ENCODE measurements at regions not wholly inside any gene's neighbourhood (a gene's known extent, or its start where the extent isn't known, plus 50 kb on each side); places are given as distances from the start of the nearest gene placed in this dataset.

DNA sequence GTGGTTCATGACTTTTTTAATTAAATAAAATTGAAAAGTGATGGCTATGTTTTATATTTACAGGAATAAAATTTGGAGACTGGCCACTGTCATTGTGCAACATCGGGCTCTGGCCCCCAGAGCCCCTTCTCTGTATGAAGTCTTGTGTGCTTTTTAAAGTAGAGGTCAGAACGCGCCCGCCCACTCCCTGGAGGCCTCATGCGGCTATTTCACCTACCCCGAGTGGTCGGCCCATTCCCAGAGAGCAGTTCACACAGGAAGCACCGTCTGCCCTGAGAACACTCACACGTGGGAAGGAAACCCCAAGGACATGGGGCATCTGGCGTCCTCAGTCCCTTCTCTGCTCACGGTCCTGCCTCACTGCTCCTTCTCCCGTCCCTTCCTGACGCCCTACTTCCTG is 296.9 kb upstream of the SALL3 start:
- Histone ChIP-seq H3K36me3 (no peaks in the 10 kb centered on the region), H3K4me3 (no peak overlapping the region), H3K4me1 (no peaks in the 10 kb centered on the region), H3K27me3 (replicated peaks in 1 of 7) (peaks cover 0 to 17% (median 0%) of the 10 kb centered on the region in 7 donors), H3K9me3 (no peaks in the 10 kb centered on the region), H3K27ac (no peak overlapping the region)
- intact Hi-C loops (cut with DNase I; ENCODE audit: low total_unique reads), result no loop called here
- 50 to 55% (median 51%) methylated on average over 13 of the region's 13 CpGs for WGBS, 5 donors
- TF ChIP-seq CTCF (IDR thresholded peaks at IDR 0.05 in 8 of 11, conservative IDR thresholded peaks at IDR 0.05 in 3 of 11), result no peak
- no peak for DNase-seq

DNA sequence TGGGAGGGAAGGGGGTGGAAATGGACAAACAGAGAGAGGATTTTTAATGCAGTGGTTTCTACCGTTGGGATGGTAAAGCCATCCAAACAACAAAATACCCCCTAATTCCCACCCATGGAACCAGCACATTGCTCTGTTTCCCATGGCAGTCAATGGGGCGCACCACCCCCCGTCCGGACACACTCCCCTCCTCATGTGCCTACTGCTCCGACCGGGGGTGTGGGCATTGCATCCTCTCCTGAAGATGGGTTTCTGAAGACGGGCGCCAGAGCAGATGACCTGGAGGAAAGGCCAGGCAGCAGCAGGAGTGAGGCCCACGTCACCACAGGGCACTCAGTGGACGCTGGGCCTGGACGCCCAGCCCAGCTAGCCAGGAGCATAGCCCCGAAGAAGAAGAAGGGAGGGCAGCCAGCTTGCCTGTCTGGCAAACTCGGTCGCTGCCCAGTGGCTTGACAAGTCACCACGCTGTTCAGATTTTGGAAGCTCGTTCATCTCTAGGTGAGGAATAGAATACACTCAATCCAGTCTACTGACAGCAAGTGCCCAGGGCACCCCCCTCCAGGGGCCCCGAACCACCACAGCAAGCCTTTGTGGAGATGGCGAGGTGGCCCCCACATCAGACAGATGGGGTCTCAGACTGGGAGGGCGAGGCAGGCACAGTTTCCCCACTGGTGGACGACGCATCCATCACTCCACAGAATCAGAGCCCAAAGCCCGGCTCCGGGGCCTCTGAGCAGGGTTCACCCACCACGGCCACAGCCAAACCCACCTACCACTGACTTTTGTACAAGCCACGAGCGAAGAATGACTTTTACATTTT is 296.2 kb upstream of the SALL3 start:
- no peaks in the 10 kb centered on the region for H3K36me3 ChIP-seq
- no peaks in the 10 kb centered on the region for H3K4me1 ChIP-seq
- peaks cover 0 to 17% (median 0%) of the 10 kb centered on the region in 7 donors for H3K27me3 ChIP-seq (replicated peaks in 1 of 7)
- no peak for DNase-seq
- no peak for TF ChIP-seq POLR2A (IDR thresholded peaks at IDR 0.05)
- no peak for TF ChIP-seq CTCF (IDR thresholded peaks at IDR 0.05 in 8 of 11, conservative IDR thresholded peaks at IDR 0.05 in 3 of 11)
- 83 to 91% (median 83%) methylated on average over 10 to 26 of the region's 26 CpGs for WGBS, 5 donors
- H3K4me3 ChIP-seq, result no peak overlapping the region
- intact Hi-C loops (cut with DNase I; ENCODE audit: low total_unique reads), result no loop called here
- no peaks in the 10 kb centered on the region for H3K9me3 ChIP-seq
- H3K27ac ChIP-seq, result no peak overlapping the region

DNA sequence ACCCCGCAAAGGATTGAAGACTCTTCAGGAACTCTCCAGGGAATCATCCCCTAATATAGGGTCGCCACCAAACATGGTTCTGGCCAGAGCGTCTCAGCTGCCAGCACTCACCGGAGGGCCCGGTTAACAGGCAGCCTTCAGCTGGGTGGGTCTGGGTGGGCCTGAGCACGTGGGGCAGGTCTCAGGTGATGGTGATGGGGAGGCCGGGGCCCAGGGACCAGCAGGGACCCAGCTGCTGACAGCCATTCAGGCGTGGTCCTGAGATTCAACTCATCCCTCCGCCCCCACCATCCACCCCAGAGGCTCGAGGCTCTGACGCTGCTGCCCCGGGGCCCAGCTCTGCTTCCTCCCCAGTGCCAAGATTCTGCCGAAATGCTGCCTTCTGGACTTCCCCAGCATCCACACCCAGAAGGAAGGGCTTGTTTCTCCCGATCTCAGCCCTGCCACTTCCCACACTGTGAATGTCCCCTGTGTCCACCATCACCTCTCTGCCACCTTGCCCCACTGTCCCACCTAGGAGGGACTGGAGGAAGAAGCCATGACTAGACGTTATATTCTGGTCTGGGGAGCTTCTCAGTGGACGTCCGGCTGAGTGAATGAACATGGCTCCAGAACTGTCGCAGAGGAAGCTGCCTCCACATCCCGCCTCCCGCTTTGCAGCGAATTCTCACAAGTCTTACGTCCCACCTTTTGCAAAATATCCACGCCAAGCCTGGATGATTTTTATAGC is 294.2 kb upstream of the SALL3 start:
- intact Hi-C loops (cut with DNase I; ENCODE audit: low total_unique reads), result no loop called here
- TF ChIP-seq POLR2A (IDR thresholded peaks at IDR 0.05) (no peak), CTCF (IDR thresholded peaks at IDR 0.05 in 8 of 11, conservative IDR thresholded peaks at IDR 0.05 in 3 of 11) (no peak), POLR2AphosphoS5 (IDR thresholded peaks at IDR 0.05) (no peak)
- WGBS, 5 donors, result 74 to 84% (median 78%) methylated on average over 19 to 23 of the region's 23 CpGs
- no peak for DNase-seq
- peaks cover 0 to 17% (median 0%) of the 10 kb centered on the region in 7 donors for H3K27me3 ChIP-seq (replicated peaks in 1 of 7)
- H3K27ac ChIP-seq, result no peak overlapping the region
- H3K36me3 ChIP-seq, result no peaks in the 10 kb centered on the region
- H3K9me3 ChIP-seq, result no peaks in the 10 kb centered on the region
- H3K4me3 ChIP-seq, result no peak overlapping the region
- H3K4me1 ChIP-seq, result no peaks in the 10 kb centered on the region

DNA sequence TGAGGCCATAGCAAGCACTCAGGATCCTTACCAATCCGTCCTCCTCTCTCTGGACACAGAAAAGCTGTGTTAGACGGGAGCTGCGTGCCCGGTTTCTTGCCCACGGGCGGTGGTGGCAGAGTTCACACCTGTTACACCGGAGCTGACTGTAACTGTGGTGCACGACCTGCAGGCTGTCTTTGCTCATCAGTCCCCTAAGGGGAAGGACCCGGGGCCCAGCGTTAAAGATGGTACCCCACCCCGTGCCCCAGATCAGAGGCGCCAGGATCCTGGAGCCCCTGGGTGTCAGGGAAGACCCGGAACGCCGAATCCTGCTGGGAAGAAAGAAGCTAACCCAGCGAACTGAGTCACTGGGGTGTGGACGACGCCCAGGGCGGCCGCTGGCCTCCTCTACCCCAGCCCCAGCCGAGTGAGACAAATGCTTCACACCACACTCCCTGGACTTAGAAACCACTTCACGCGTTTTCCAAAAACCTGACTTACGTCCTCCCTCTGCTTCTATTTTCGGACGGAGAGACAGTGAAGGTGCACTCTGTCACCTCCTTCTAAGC is 293.6 kb upstream of the SALL3 start:
- Histone ChIP-seq H3K27ac (no peak overlapping the region), H3K4me1 (no peaks in the 10 kb centered on the region), H3K4me3 (no peak overlapping the region), H3K27me3 (replicated peaks in 1 of 7) (peaks cover 0 to 17% (median 0%) of the 10 kb centered on the region in 7 donors), H3K9me3 (no peaks in the 10 kb centered on the region), H3K36me3 (no peaks in the 10 kb centered on the region)
- 85 to 87% (median 86%) methylated on average over 26 of the region's 26 CpGs for WGBS, 5 donors
- intact Hi-C loops (cut with DNase I; ENCODE audit: low total_unique reads), result no loop called here
- no peak for DNase-seq
- TF ChIP-seq POLR2A (IDR thresholded peaks at IDR 0.05), result no peak
- no peak for TF ChIP-seq CTCF (IDR thresholded peaks at IDR 0.05 in 8 of 11, conservative IDR thresholded peaks at IDR 0.05 in 3 of 11)
- TF ChIP-seq POLR2AphosphoS5 (IDR thresholded peaks at IDR 0.05), result no peak

Measured in spleen (tissue), 11 donors.